ENCODE measurements at regions not wholly inside any gene's neighbourhood (a gene's known extent, or its start where the extent isn't known, plus 50 kb on each side); places are given as distances from the start of the nearest gene placed in this dataset.
A peak's percentile ranks its signal among the peaks of the same experiment; 100 is the strongest.
"Not testable (repeated sequence)": the region's sequence is repeated elsewhere in the genome, so short reads cannot be mapped to it uniquely, and the experiment has no call there.

DNA sequence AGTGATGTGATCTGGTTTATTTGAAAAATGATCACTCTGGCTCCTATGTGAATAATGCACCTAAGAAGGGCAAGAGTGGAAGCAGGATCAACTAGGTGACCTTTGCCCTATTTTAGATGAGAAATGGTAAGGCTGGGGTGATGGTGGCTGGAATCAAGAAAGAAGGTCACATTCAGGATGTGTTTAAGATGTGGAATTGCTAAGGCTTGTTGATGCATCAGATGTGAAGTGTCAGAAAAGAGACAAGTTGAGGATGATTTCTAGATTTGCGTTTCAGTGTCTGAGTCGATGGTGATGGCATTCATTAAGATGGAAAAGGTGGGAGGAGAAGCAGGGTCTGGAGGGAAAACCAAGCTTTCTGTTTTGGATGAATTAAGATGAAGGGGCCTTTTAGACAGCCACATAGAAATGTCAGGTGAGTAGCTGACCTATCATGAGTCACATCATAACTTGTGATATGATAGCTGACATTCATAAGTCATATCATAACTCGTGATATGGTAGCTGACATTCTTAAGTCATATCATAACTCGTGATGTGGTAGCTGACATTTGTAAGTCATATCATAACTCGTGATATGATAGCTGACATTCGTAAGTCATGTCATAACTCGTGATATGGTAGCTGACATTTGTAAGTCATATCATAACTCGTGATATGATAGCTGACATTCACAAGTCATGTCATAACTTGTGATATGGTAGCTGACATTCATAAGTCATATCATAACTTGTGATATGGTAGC, 101.2 kb upstream of the SEC11C start:
- DNase-seq = no peak

DNA sequence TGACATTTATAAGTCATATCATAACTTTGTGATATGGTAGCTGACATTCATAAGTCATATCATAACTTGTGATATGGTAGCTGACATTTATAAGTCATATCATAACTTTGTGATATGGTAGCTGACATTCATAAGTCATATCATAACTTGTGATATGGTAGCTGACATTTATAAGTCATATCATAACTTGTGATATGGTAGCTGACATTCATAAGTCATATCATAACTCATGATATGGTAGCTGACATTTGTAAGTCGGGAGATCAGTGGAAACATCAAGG, 100.7 kb upstream of the SEC11C start:
- not testable (repeated sequence) for DNase-seq

DNA sequence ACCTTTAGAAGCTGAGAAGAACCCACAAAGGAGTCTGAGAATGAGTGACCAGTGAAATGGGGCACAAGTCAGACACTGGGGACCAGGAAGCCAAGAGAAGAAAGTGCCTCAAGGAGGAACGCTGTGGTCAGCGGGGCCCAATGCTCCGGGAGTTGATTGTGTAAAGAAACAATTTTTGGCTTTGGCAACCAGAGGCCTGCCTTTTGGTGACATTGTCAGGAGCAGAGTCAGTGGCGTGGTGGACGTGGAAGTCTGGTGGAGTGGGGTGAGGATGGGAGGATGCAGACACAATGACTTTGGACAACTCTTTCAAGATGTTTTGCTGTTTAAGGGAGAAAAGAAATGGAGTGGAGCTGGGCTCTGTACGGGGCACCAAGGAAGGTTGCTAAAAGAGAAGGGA, 100.2 kb upstream of the SEC11C start:
- no peak for DNase-seq

- DNase-seq = no peak
These were observed 98.9 kb upstream of the SEC11C start for GRCh38 chr18:59040770-59041148.

DNA sequence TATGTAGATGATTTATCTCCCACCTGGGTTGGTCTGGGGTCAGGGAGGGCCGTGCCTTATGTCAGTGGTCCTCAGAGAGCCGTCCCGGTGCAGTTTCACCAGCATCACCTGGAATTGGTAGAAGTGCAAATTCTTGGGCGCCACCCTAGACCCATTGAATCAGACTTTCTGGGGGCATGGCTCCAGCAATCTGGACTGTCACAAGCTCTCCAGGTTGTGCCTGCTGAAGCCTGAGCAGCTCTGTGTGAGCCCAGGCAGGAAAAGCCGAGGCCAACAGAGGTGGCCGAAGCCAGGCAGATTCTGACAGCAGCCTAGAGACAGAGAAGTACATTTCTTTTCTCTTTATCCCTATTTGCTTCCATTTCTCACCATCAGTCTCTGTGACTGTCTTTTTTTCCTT, 98.4 kb upstream of the SEC11C start:
- DNase-seq = no peak

DNA sequence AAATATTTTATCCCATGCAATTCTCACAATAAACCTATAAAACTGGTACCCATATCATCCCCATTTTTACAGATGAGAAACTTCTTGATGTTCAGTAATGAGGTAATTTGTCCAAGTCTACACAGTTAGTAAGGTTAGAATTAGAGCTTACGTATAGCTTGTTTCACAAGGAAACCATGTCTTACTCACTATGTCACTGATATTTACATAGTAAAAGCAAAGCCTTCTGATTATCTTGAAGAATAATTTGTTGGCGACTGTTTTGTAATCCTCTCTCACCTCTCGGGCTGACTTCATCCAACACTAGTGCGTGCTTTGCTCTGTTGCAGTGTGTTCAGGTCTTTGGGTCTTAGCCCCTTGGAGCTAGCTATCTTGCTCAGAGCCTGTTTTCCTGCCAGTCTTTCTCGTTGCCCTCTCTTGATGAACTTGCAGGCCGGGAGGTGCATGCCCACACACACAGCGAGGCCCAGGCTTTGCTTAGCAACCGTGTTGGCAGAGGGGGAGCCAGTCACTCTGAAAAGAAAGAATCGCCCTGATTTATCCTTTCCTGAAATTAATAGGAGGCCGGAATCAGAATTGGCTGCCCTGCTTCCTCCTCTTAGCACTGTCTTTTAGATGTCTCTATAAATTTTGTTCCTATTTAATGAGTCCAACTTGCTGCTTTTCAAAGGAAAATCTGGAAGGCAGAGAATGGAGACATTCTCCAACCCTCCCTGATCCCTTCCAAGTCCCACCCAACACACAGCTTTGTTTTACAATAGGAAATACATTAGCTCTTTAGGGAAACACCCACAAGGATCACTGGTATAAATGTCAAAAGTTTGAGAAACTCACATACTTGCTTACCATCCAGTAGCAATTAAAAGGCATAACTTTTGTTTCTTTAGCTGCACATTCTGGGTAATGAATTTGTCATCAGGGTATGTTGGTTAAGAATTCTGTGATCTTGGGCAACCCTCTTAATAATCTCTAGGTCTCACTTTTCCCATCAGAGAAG, 97.6 kb upstream of the SEC11C start:
- DNase-seq = peak; percentile 61

DNA sequence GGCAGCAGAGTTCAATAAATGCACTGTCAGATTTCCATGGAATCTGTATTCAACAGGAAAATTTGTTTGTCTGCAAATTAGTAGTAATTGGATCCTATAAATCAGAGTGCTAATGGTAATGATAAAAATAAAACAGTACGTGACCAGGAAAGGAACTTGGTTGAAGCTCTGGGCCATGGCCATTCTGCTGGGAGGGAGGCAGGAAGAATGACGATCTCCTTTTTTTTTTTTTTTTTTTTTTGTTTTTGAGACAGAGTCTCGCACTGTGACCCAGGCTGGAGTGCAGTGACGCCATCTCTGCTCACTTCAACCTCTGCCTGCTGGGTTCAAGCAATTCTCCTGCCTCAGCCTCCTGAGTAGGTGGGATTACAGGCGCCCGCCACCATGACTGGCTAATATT, 94.8 kb upstream of the SEC11C start:
- no peak for DNase-seq

- DNase-seq = no peak
These were observed 92.2 kb upstream of the SEC11C start for GRCh38 chr18:59047321-59048047.

- DNase-seq = no peak
These were observed 91.7 kb upstream of the SEC11C start for GRCh38 chr18:59048048-59048363.

- no peak for DNase-seq
These were observed 91.3 kb upstream of the SEC11C start for GRCh38 chr18:59048378-59048777.

DNA sequence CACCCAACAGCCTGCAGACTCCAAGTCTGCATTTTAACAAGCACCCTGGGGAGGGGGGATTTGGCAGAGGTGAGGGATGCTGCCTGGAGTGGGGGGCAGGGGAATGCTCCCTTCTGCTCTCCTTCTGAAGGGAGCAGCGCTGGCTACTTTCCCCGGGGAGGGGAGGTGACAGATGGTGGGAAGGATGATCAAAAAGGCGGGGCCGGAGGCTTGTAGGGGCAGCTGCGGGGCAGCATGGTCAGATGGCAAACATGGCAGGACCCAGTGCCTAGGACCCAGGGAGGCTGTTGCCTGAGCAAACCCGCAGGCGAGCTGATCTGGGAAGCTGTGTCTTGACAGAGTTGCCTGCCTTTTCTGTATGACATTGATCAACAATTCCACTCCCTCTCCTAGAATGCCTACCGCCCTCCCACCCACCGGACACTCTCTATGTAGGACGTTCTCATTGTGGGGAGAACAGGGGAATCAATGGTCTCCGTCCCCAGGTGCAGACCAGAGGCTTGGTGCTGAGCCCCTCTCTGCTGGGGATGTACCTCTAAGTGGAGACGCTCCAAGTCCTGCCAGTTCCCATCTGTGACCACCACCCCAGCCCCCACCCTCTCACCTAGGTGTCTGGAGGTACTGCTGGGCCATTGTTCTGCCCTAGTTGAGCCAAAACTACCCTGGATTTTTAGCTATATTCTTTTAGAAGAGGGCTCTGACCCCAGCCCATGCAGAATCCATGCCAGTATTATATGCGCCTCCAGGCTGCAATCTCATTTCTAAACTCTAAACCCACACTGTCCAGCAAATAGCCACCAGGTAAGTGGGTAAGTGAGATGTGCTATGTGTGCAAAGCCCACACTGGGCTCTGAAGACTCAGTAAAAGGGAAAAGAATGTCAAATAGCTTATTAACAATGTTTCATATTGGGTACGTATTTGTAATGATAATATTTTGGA, 89.7 kb upstream of the SEC11C start:
- peak; percentile 47 for DNase-seq

DNA sequence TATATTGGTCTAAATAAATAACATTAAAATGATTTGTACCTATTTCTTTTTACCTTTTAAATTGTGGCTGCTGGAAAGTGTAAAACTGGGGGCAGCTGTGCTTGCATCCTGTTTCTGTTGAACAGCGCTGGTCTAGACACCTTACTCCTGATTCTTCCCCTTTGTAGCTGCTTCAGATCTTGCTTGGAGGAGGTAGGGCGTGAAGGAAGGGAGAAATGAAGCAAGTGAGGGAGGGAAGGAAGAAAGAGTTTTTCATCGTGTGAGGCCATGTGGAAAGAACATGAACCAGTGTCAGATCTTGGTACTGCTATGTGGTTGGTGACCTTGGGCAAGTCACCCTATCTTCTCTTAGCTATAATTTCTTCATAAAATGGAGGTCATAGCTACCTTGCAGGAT, 89.0 kb upstream of the SEC11C start:
- no peak for DNase-seq

DNA sequence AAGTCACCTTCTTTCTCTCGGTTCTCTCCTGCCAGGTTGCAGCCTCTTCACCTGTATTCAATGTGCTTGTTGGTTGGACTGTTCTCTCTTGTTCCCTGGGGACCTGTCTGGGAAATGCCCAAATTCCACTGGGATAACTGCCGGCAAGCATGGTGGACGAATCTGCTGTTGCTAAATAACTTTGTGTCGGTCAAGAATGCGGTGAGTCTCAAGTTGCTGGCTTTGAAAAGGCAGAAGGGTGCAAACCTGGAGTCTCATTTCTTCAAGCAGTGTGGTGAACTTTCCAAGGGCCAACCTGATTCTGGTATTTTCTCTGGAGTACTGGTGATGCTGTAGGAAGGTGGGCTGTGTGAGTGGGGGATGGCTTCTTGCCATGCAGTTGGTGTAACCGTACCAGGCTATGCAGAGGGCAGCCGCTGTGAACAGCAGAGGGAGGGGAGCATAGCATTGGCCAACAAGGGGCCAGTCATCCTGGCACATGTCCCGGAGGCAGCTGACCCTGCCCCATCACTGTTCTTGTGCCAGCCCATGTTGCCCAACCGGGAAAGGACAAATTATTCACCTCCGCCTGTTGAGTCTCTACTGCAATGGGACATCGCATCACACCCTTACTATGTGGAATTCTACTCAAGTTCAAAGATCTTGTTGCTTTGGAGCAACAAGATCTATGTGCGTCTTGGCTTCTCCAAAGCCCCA, 88.1 kb upstream of the SEC11C start:
- peak; percentile 45 for DNase-seq

GRCh38 chr18:59052965-59053820, 86.5 kb upstream of the SEC11C start:
- DNase-seq = no peak

GRCh38 chr18:59054496-59055287, 85.0 kb upstream of the SEC11C start:
- no peak for DNase-seq

DNA sequence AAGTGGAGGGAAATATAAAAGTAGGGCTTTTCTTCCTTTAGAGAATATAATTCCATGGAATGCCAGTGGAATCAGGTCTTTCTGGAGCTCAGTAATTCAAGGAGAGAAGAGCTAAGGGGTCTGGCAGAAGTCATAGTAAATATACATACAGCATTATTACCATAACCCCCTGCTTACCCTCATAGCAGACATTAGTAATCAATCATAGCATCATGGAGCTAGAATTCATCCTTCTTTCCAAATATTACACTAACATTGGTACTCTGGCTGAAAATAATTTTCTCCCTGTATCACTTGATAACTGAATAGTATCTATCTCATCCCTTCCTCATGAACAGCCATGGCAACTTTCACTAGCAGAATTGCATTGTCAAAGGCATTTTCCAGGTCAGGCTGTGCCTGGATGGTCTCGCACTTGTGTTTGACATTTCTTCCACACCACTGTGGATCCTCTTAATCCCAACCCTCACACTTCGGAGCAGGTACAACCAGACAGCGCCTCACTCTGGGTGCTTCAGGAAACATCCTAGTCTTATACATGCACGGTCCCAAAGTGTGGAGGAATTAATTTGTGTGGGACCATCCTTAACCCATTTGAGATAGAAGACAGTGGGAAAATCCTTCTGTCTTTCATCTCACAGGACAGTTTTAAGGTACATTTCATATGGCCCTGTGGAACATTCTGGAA, 84.2 kb upstream of the SEC11C start:
- no peak for DNase-seq

DNA sequence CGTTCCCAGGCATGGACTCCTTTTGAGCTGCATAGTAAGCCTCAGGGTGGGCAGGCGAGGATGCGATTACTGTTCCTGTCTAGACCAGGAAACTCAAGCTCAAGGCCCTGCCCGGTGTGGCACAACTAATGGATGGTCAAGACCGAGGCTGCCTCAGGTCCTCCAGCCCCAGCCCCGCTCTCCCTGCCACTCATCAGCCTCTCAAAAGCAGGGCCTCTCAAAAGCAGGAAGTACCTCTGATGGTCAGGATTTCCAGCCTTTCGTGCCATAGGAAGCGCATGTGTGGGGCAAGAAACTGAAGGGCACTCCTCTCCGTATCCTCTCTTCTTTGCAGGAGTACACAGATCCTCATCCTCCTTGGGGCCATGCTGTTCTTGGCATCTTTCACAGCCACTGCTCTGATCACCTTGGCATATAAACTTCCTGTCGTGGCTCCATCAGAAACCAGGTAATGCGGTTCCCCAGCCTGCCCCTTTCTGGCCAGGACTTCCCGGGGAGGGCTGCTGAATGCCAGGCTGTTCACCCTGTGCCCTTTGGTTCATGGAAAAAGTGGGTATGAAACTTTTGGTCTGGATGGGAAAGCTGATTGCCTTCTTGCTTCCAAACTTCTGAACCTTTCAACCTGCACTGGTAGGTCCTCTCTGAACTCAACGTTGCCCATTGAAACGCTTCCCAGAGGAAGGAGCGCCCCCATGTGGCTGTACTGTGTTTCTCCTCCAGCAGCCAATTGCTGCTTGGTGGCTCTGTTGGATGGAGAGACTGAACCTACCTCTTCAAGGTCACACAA, 82.8 kb upstream of the SEC11C start:
- DNase-seq = peak; percentile 71

- no peak for DNase-seq
These were observed 82.2 kb upstream of the SEC11C start for GRCh38 chr18:59057493-59057795.

DNA sequence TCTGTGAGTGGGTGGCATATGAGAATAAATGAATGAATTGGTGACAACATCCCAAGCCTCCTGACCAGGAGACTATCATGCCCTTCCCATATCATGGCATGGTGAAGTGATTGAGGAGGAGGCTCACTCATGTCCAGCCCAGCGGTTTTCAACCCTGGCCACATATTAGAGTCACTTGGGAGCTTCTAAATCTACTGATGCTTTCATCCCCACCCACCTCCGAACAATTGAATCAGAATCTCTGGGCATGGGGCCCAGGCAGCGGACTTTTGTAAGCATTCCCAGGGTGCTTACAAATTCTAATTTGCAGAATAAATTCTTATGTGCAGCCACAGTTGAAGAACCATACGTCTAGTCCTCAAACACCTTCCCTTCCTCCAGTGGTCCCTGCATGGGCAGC, 81.7 kb upstream of the SEC11C start:
- no peak for DNase-seq

Data from left hindlimb (tissue), 1 donor.